PC-3 (cell line): ENCODE measurements at regions not wholly inside any gene's neighbourhood (a gene's known extent, or its start where the extent isn't known, plus 50 kb on each side); places are given as distances from the start of the nearest gene placed in this dataset.

Source experiments
- ATAC-seq: fragments of 200-7000 bp; cut with Tn5 transposase; 2 replicates; pipeline ENCODE4 v1.9.1; 2020; ENCODE audit warnings: mild to moderate bottlenecking, moderate library complexity
- BruUV-seq: library from RNA; stranded (reverse); fragments of 400-500 nt; replicated peaks from 2 replicates; lab custom pipeline; 2021; lab: Mats Ljungman, UMichigan
- CTCF ChIA-PET: fragments of 300-600 bp; sonication (Branson Sonifier 250); formaldehyde crosslinking; loops from one replicate; lab custom pipeline; 2022; ENCODE audit warnings: antibody characterized with exemption; lab: Charles Lee
- POLR2A ChIA-PET: fragments of 300-600 bp; sonication (Branson Sonifier 250); formaldehyde crosslinking; loops from one replicate; lab custom pipeline; 2022; ENCODE audit warnings: antibody characterized with exemption; ENCODE audit not compliant: unreplicated experiment; lab: Charles Lee
- DNase-seq: peaks from one replicate; pipeline ENCODE4 v3.0.0-alpha.2; 2015
- H2AFZ ChIP-seq: fragments of 300-600 bp; sonication (generic); 2 replicates; pipeline ENCODE4 v1.6.0; 2016; ENCODE audit warnings: antibody characterized with exemption, low read length
- H3F3A ChIP-seq: fragments of 300-600 bp; sonication (generic); one replicate; pipeline ENCODE4 v1.6.0; 2017; ENCODE audit warnings: antibody characterized with exemption, low read length, control low read depth, mild to moderate bottlenecking; ENCODE audit not compliant: unreplicated experiment
- H3K27ac ChIP-seq: fragments of 300-600 bp; sonication (generic); 2 replicates; pipeline ENCODE4 v1.5.1; 2016; ENCODE audit warnings: mild to moderate bottlenecking, low read length
- H3K27me3 ChIP-seq: fragments of 300-600 bp; sonication (generic); 2 replicates; pipeline ENCODE4 v1.6.1; 2016; ENCODE audit warnings: low read length, mixed read lengths
- H3K36me3 ChIP-seq: fragments of 300-600 bp; sonication (generic); 2 replicates; pipeline ENCODE4 v1.6.1; 2016; ENCODE audit warnings: low read depth, mixed run types, low read length, mixed read lengths
- H3K4me1 ChIP-seq: fragments of 300-600 bp; sonication (generic); 2 replicates; pipeline ENCODE4 v1.5.1; 2016; ENCODE audit warnings: low read length; ENCODE audit not compliant: insufficient read depth
- H3K4me2 ChIP-seq: fragments of 300-600 bp; sonication (generic); 2 replicates; pipeline ENCODE4 v1.6.0; 2016; ENCODE audit warnings: low read length
- H3K4me3 ChIP-seq: fragments of 300-600 bp; sonication (generic); 2 replicates; pipeline ENCODE4 v1.5.1; 2016; ENCODE audit warnings: mild to moderate bottlenecking, low read length, mixed read lengths
- H3K79me2 ChIP-seq: fragments of 300-600 bp; sonication (generic); 2 replicates; pipeline ENCODE4 v1.6.1; 2017; ENCODE audit warnings: low read length, mixed read lengths
- H3K9ac ChIP-seq: fragments of 300-600 bp; sonication (generic); 2 replicates; pipeline ENCODE4 v1.6.0; 2016; ENCODE audit warnings: mild to moderate bottlenecking, low read length
- H3K9me2 ChIP-seq: fragments of 300-600 bp; sonication (generic); replicated peaks from 2 replicates; pipeline ENCODE4 v1.6.1; 2016; ENCODE audit warnings: mixed run types, low read length, mixed read lengths
- H3K9me3 ChIP-seq: fragments of 300-600 bp; sonication (generic); 2 replicates; pipeline ENCODE4 v1.6.1; 2016; ENCODE audit warnings: low read length, mixed read lengths
- H4K20me1 ChIP-seq: fragments of 300-600 bp; sonication (generic); 2 replicates; pipeline ENCODE4 v1.6.1; 2016; ENCODE audit warnings: low read length, mixed read lengths
- EZH2 ChIP-seq: fragments of 300-600 bp; sonication (generic); IDR thresholded peaks from one replicate; pipeline ENCODE4 v1.6.1; 2017; ENCODE audit warnings: antibody characterized with exemption, mild to moderate bottlenecking, low read length; ENCODE audit not compliant: unreplicated experiment
- EZH2phosphoT487 ChIP-seq: fragments of 300-600 bp; sonication (generic); IDR thresholded peaks from 2 replicates; pipeline ENCODE4 v1.6.1; 2018; ENCODE audit warnings: mild to moderate bottlenecking, antibody characterized with exemption, low read length, borderline replicate concordance
- intact Hi-C: fragments of 100-400 bp; cut with micrococcal nuclease; formaldehyde crosslinking; loops from 2 replicates; pipeline ENCODE4 v1.9.0; 2023
- TF ChIP-seq, protein P1 (sequence below): fragments of 300-600 bp; sonication (generic); conservative IDR thresholded peaks from 2 replicates; pipeline ENCODE4 v1.5.1; 2017; ENCODE audit warnings: antibody characterized with exemption, low read depth, mild to moderate bottlenecking, low read length

DNA sequence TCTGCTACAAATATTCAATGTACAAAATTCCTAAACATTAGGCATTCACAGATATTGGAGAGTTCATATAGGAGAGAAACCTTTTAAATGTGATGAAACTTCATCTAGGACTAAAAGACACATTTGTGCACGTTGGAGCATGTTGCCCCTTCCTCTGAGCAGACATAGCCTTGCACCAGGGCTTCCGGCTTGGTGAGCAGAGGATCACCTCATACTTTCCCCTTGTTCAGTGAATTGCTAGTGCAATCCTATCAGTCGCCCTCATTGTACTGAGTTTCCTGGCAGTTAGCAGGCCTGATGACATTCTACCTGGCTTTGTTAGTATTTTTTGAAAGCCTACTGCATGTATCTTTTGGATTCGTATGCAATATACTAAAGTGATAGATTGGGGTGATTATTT is 466.2 kb downstream of the SPRY1 start:
- TF ChIP-seq EZH2phosphoT487 (no peak), EZH2 (no peak)
- TF ChIP-seq, protein P1, sequence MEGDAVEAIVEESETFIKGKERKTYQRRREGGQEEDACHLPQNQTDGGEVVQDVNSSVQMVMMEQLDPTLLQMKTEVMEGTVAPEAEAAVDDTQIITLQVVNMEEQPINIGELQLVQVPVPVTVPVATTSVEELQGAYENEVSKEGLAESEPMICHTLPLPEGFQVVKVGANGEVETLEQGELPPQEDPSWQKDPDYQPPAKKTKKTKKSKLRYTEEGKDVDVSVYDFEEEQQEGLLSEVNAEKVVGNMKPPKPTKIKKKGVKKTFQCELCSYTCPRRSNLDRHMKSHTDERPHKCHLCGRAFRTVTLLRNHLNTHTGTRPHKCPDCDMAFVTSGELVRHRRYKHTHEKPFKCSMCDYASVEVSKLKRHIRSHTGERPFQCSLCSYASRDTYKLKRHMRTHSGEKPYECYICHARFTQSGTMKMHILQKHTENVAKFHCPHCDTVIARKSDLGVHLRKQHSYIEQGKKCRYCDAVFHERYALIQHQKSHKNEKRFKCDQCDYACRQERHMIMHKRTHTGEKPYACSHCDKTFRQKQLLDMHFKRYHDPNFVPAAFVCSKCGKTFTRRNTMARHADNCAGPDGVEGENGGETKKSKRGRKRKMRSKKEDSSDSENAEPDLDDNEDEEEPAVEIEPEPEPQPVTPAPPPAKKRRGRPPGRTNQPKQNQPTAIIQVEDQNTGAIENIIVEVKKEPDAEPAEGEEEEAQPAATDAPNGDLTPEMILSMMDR = no peak
- intact Hi-C loops = no loop called here
- Histone ChIP-seq H2AFZ (no peak overlapping the region), H3K9ac (no peak overlapping the region), H3K27me3 (no peaks in the 10 kb centered on the region), H3K4me1 (no peaks in the 10 kb centered on the region), H4K20me1 (no peaks in the 10 kb centered on the region), H3K4me2 (no peak overlapping the region), H3K9me2 (no peaks in the 10 kb centered on the region), H3K9me3 (no peaks in the 10 kb centered on the region), H3K79me2 (no peaks in the 10 kb centered on the region), H3K27ac (no peak overlapping the region), H3K4me3 (no peak overlapping the region), H3K36me3 (no peaks in the 10 kb centered on the region), H3F3A (no peaks in the 10 kb centered on the region)
- BruUV-seq = no TSS peak
- no peak for DNase-seq
- ChIA-PET POLR2A (no interaction called here), CTCF (no interaction called here)
- no peak for ATAC-seq

DNA sequence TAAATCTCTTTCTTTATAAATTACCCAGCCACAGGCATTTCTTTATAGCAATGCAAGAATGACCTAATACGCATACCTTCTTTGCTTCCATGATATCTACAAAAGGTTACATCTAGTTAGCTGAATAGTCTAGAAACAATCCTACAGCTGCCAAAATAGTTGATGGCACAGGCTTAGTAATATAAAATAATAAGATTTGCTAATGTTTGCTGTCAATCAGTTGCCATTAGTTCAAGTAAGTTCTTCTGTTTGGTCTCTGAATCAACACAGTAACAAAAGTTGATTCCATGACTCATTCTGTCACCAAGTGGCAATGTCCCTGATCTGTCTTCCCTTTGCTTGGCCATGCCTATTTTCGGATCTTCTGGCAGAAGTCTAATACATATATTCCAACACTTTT is 470.2 kb downstream of the SPRY1 start:
- Histone ChIP-seq H3K27ac (no peak overlapping the region), H3K9me3 (no peaks in the 10 kb centered on the region), H3K4me1 (no peaks in the 10 kb centered on the region), H4K20me1 (no peaks in the 10 kb centered on the region), H3K4me3 (no peak overlapping the region), H3K27me3 (no peaks in the 10 kb centered on the region), H3F3A (no peaks in the 10 kb centered on the region), H3K9me2 (no peaks in the 10 kb centered on the region), H3K79me2 (no peaks in the 10 kb centered on the region), H3K9ac (no peak overlapping the region), H3K36me3 (no peaks in the 10 kb centered on the region), H2AFZ (no peak overlapping the region), H3K4me2 (no peak overlapping the region)
- intact Hi-C loops = no loop called here
- DNase-seq (peak; percentile 22), ATAC-seq (no peak; the same call in 1 of the 2 replicates)
- BruUV-seq = no TSS peak
- ChIA-PET CTCF (no interaction called here), POLR2A (no interaction called here)
- TF ChIP-seq, protein P1 = no peak
- TF ChIP-seq EZH2phosphoT487 = no peak
- TF ChIP-seq EZH2 = no peak

DNA sequence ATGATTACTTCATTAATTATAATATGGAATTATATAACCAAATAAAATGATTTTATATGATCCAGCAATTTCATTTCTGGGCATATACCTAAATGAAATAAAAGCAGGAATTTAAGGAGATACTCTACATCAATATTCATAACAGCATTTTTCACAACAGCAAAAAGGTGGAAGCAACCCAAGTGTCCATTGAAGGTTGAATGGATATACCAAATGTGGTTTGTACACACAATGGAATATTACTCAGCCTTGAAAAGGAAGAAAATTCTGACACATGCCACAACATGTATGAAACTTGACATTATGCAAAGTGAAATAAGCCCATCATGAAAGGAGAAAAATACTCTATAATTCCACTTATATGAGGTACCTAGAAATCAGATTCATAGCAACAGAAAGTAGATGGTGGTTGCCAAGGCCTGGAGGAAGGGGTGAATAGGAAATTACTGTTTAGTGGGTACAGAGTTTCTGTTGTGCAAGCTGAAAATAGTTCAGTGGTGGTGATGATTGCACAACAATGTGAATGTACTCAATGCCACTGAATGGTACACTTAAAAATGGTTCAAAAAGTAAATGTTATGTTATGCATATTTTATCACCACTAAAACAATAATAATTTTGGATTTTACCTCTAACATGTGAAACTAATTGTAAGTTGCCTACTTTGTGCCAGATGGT is 471.5 kb downstream of the SPRY1 start:
- H3K9me3 ChIP-seq = no peaks in the 10 kb centered on the region
- no peak overlapping the region for H3K4me2 ChIP-seq
- no peak for TF ChIP-seq EZH2phosphoT487
- TF ChIP-seq, protein P1 = no peak
- no peak for TF ChIP-seq EZH2
- no peaks in the 10 kb centered on the region for H3K4me1 ChIP-seq
- no peaks in the 10 kb centered on the region for H3F3A ChIP-seq
- H3K9ac ChIP-seq = no peak overlapping the region
- DNase-seq (no peak), ATAC-seq (no peak)
- H3K27me3 ChIP-seq = no peaks in the 10 kb centered on the region
- ChIA-PET CTCF (no interaction called here), POLR2A (no interaction called here)
- H2AFZ ChIP-seq = no peak overlapping the region
- no peaks in the 10 kb centered on the region for H3K36me3 ChIP-seq
- BruUV-seq = no TSS peak
- H3K4me3 ChIP-seq = no peak overlapping the region
- intact Hi-C loops = no loop called here
- H3K9me2 ChIP-seq = no peaks in the 10 kb centered on the region
- H3K79me2 ChIP-seq = no peaks in the 10 kb centered on the region
- no peak overlapping the region for H3K27ac ChIP-seq
- H4K20me1 ChIP-seq = no peaks in the 10 kb centered on the region
